OCI-LY1 (cell line): ENCODE measurements at regions not wholly inside any gene's neighbourhood (a gene's known extent, or its start where the extent isn't known, plus 50 kb on each side); places are given as distances from the start of the nearest gene placed in this dataset.

Source experiments
- CTCF ChIP-seq: fragments of 200-600 bp; sonication (generic), shearing (Covaris generic); IDR thresholded peaks from 2 replicates; pipeline ENCODE4 v1.5.1; 2017; ENCODE audit warnings: mild to moderate bottlenecking, antibody characterized with exemption, low read length, moderate library complexity, mixed read lengths
- EZH2 ChIP-seq: fragments of 200-600 bp; sonication (generic), shearing (Covaris generic); IDR thresholded peaks from 2 replicates; pipeline ENCODE4 v1.8.0; 2017; ENCODE audit warnings: borderline replicate concordance, mixed run types, mild to moderate bottlenecking, antibody characterized with exemption, low read length, moderate library complexity, mixed read lengths

GRCh38 chr4:15159477-15160019 lies 157.3 kb downstream of the CPEB2 start:
- TF ChIP-seq CTCF (no peak), EZH2 (no peak)
